A549 (cell line): ENCODE measurements at regions not wholly inside any gene's neighbourhood (a gene's known extent, or its start where the extent isn't known, plus 50 kb on each side); places are given as distances from the start of the nearest gene placed in this dataset.

Experiments
- CTCF ChIP-seq: fragments of >200 bp; sonication (Bioruptor Twin); formaldehyde crosslinking; IDR thresholded peaks from 3 replicates; pipeline ENCODE4 v1.5.1; 2016
- EHMT2 ChIP-seq: fragments of 200-600 bp; sonication (generic); IDR thresholded peaks from 2 replicates; pipeline ENCODE4 v1.6.1; 2016; ENCODE audit warnings: antibody characterized with exemption, low read depth, mild to moderate bottlenecking, moderate library complexity
- ELK1 ChIP-seq: fragments of 150-350 bp; IDR thresholded peaks from 2 replicates; pipeline ENCODE4 v1.6.1; 2014; ENCODE audit warnings: low read depth, mild to moderate bottlenecking, low read length
- POLR2A ChIP-seq: IDR thresholded peaks from 2 replicates; pipeline ENCODE4 v1.6.1; 2012; ENCODE audit warnings: mild to moderate bottlenecking, low read length
- RARB ChIP-seq: fragments of 250-450 bp; sonication (Bioruptor Pico); IDR thresholded peaks from 2 replicates; pipeline ENCODE4 v1.8.0; 2021; ENCODE audit warnings: mild to moderate bottlenecking, moderate library complexity
- RNF2 ChIP-seq: fragments of 200-600 bp; sonication (generic); IDR thresholded peaks from 2 replicates; pipeline ENCODE4 v1.6.1; 2016; ENCODE audit warnings: low read depth, mild to moderate bottlenecking, antibody characterized with exemption, moderate library complexity, borderline replicate concordance
- SMC3 ChIP-seq: fragments of >200 bp; sonication (Bioruptor Twin); formaldehyde crosslinking; IDR thresholded peaks from 3 replicates; pipeline ENCODE4 v1.6.1; 2018; ENCODE audit warnings: inconsistent platforms

- no peak for TF ChIP-seq EHMT2
- TF ChIP-seq CTCF = no peak
- TF ChIP-seq SMC3 = no peak
- no peak for TF ChIP-seq RNF2
- no peak for TF ChIP-seq POLR2A
- TF ChIP-seq ELK1 = no peak
- TF ChIP-seq RARB (CRISPR knock-in tag) = no peak
Measured at GRCh38 chr14:37969511-37969979, 238.2 kb upstream of the SSTR1 start.
